MM.1S (cell line): ENCODE measurements at regions not wholly inside any gene's neighbourhood (a gene's known extent, or its start where the extent isn't known, plus 50 kb on each side); places are given as distances from the start of the nearest gene placed in this dataset.

Experiments used
- CTCF ChIP-seq: fragments of 300-600 bp; sonication (generic); IDR thresholded peaks from 2 replicates; pipeline ENCODE4 v1.5.1; 2016; ENCODE audit warnings: antibody characterized with exemption, low read length, mixed read lengths
- EZH2 ChIP-seq: fragments of 300-600 bp; sonication (generic); optimal IDR thresholded peaks from 2 replicates; pipeline ENCODE3; 2017; ENCODE audit warnings: low read depth, mild to moderate bottlenecking, antibody characterized with exemption, low read length, mixed read lengths

GRCh38 chr12:131634037-131634436, 76.9 kb upstream of the SFSWAP start:
- TF ChIP-seq CTCF, result no peak
- no peak for TF ChIP-seq EZH2
